ENCODE measurements at regions not wholly inside any gene's neighbourhood (a gene's known extent, or its start where the extent isn't known, plus 50 kb on each side); places are given as distances from the start of the nearest gene placed in this dataset.
A peak's percentile ranks its signal among the peaks of the same experiment; 100 is the strongest.

DNA sequence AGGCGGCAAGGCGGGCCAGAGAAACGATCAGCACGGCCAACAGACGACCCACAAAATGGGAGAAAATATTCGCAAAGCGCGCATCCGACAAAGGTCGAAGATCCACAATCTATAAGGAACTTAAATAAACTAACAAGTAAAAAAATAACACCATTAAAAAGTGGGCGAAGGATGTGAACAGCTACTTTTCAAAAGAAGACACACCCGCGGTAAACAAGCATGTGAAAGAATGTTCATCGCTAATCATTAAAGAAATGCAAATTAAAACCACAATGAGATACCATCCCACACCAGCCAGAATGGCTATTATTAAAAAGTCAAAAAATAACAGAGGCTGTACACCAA lies 117.8 kb upstream of the SIRPA start:
- peaks cover 0 to 5% (median 0%) of the 10 kb centered on the region in 5 experiments for H3K27me3 ChIP-seq (replicated peaks in 2 of 5; ENCODE audit: control insufficient read depth in 4 of 5, insufficient read depth in 5 of 5, low read length in 4 of 5)
- no peaks in the 10 kb centered on the region for H3K9me3 ChIP-seq (ENCODE audit: control extremely low read depth in 1 of 5, control insufficient read depth in 4 of 5, insufficient read depth in 2 of 5, low read depth in 1 of 5, low read length in 4 of 5)
- H3K4me1 ChIP-seq (ENCODE audit: control extremely low read depth in 1 of 4, control insufficient read depth in 4 of 4, insufficient read depth in 4 of 4, low read length in 3 of 4), result peaks cover 0 to 9% (median 9%) of the 10 kb centered on the region in 4 experiments
- WGBS (ENCODE audit: insufficient coverage), result 36% methylated on average over 7 of the region's 14 CpGs
- CTCF ChIA-PET, result interaction anchor here (0.6 to 4.7 kb wide), 27 partner anchors 8 to 671 kb away, joined by 3 to 41 read pairs (median 4); no protein-coding TSS in a partner anchor
- no peak for DNase-seq
- H3K36me3 ChIP-seq (ENCODE audit: control insufficient read depth in 4 of 4, insufficient read depth in 4 of 4, low read length in 3 of 4), result no peaks in the 10 kb centered on the region
- peak overlapping the region in 6 of 7 experiments; percentile 66 to 78 (median 74) for H3K4me3 ChIP-seq (ENCODE audit: control insufficient read depth in 1 of 7, extremely low read depth in 1 of 7, insufficient read depth in 4 of 7, low read depth in 2 of 7, low read length in 6 of 7)
- POLR2A ChIA-PET, result no interaction called here
- H3K27ac ChIP-seq (ENCODE audit: insufficient read depth in 1 of 2, low read depth in 1 of 2, low read length in 2 of 2, poor library complexity in 1 of 2, severe bottlenecking in 2 of 2), result no peak overlapping the region

DNA sequence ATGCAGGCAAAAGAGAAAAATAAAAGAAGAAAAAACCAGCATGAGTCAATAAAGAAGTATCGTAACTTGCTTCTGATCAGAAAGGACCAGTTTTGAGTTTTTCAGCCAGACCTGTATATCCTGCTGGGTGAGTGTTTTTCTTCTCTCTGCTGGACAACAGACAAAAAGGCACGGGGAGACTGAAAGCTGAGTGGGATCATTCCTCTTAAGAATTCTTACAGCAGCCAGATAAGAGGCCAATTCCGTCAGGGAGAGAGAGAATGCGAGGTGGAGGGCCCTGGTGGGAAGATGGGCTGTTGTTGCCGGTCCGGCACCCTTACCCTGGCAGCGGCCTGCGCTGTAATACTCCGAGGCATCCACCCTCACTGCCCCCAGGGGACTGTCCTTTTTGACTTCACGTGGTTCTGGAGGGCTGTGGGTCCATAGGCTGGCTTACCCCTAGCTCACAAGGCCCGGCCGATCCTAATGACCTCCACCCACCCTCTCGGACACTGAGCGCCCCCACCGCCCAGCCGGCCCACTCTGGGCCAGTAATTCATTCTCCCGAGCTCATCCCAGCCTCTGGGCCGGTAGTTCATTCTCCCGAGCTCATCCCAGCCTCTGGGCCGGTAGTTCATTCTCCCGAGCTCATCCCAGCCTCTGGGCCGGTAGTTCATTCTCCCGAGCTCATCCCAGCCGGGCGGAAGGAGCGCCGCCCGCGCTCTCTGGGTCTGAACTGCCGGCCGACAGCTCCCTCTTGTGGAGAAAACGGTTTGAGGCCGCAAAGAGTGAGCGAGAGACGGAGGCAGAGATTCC lies 118.3 kb upstream of the SIRPA start:
- peaks cover 0 to 5% (median 0%) of the 10 kb centered on the region in 5 experiments for H3K27me3 ChIP-seq (replicated peaks in 2 of 5; ENCODE audit: control insufficient read depth in 4 of 5, insufficient read depth in 5 of 5, low read length in 4 of 5)
- peak overlapping the region; percentile 66 to 78 (median 74) for H3K4me3 ChIP-seq (ENCODE audit: control insufficient read depth in 1 of 7, extremely low read depth in 1 of 7, insufficient read depth in 4 of 7, low read depth in 2 of 7, low read length in 6 of 7)
- H3K36me3 ChIP-seq (ENCODE audit: control insufficient read depth in 4 of 4, insufficient read depth in 4 of 4, low read length in 3 of 4), result no peaks in the 10 kb centered on the region
- 2% methylated on average over 27 of the region's 35 CpGs for WGBS (ENCODE audit: insufficient coverage)
- H3K9me3 ChIP-seq (ENCODE audit: control extremely low read depth in 1 of 5, control insufficient read depth in 4 of 5, insufficient read depth in 2 of 5, low read depth in 1 of 5, low read length in 4 of 5), result no peaks in the 10 kb centered on the region
- peaks cover 0 to 9% (median 9%) of the 10 kb centered on the region in 4 experiments for H3K4me1 ChIP-seq (ENCODE audit: control extremely low read depth in 1 of 4, control insufficient read depth in 4 of 4, insufficient read depth in 4 of 4, low read length in 3 of 4)
- peak overlapping the region; percentile 33 to 69 for H3K27ac ChIP-seq (ENCODE audit: insufficient read depth in 1 of 2, low read depth in 1 of 2, low read length in 2 of 2, poor library complexity in 1 of 2, severe bottlenecking in 2 of 2)
- peak; percentile 70 to 82 (median 77) for DNase-seq
- ChIA-PET POLR2A (no interaction called here), CTCF (interaction anchor here (0.6 to 4.7 kb wide), 28 partner anchors 8 to 671 kb away, joined by 3 to 41 read pairs (median 4); no protein-coding TSS in a partner anchor)

DNA sequence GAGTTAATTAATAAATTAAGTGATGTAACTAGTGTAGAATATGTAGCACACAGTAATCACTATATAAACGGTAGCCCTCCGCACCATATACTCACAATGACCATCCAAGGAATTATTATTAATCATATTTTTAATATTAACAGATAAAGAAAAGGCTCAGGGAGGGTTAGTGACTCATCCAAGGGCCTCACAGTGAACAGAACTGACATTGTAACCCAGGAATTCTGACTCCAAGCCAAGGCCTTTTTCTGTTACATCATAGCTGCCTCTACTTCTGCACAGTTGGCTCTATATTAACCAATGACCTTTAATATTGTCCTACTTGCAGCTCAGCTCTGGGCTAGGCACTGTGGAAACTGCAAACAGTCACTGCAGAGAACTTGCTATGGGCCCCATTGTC lies 117.5 kb upstream of the SIRPG start:
- Histone ChIP-seq H3K4me1 (ENCODE audit: control extremely low read depth in 1 of 4, control insufficient read depth in 4 of 4, insufficient read depth in 4 of 4, low read length in 3 of 4) (peaks cover 0 to 9% (median 9%) of the 10 kb centered on the region in 4 experiments), H3K4me3 (ENCODE audit: control insufficient read depth in 1 of 7, extremely low read depth in 1 of 7, insufficient read depth in 4 of 7, low read depth in 2 of 7, low read length in 6 of 7) (no peak overlapping the region), H3K27ac (ENCODE audit: insufficient read depth in 1 of 2, low read depth in 1 of 2, low read length in 2 of 2, poor library complexity in 1 of 2, severe bottlenecking in 2 of 2) (no peak overlapping the region), H3K36me3 (ENCODE audit: control insufficient read depth in 4 of 4, insufficient read depth in 4 of 4, low read length in 3 of 4) (no peaks in the 10 kb centered on the region), H3K9me3 (ENCODE audit: control extremely low read depth in 1 of 5, control insufficient read depth in 4 of 5, insufficient read depth in 2 of 5, low read depth in 1 of 5, low read length in 4 of 5) (no peaks in the 10 kb centered on the region), H3K27me3 (replicated peaks in 2 of 5; ENCODE audit: control insufficient read depth in 4 of 5, insufficient read depth in 5 of 5, low read length in 4 of 5) (peaks cover 0 to 3% (median 0%) of the 10 kb centered on the region in 5 experiments)
- DNase-seq, result no peak
- no CpG with 5 or more reads among the region's 2 CpGs for WGBS (ENCODE audit: insufficient coverage)
- CTCF ChIA-PET, result interaction anchor here (3.4 to 4.7 kb wide), 2 partner anchors 10 to 266 kb away, joined by 25 to 41 read pairs; no protein-coding TSS in a partner anchor
- POLR2A ChIA-PET, result no interaction called here

DNA sequence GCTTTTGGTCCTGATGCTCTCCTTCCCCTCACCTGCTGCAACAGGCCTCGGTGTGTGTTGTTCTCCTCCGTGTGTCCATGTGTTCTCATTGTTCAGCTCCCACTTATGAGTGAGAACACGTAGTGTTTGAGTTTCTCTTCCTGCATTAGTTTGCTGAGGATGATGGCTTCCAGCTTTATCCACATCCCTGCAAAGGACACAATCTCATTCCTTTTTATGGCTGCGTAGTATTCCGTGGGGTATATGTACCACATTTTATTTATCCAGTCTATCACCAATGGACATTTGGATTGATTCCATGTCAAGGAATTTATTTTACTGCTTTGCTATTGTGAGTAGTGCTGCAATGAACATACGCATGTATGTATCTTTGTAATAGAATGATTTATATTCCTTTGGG lies 116.9 kb upstream of the SIRPG start:
- ChIA-PET CTCF (interaction anchor here (4.7 kb wide), 1 partner anchor 9 kb away, joined by 41 read pairs; no protein-coding TSS in a partner anchor), POLR2A (no interaction called here)
- Histone ChIP-seq H3K27me3 (replicated peaks in 2 of 5; ENCODE audit: control insufficient read depth in 4 of 5, insufficient read depth in 5 of 5, low read length in 4 of 5) (peaks cover 0 to 2% (median 0%) of the 10 kb centered on the region in 5 experiments), H3K36me3 (ENCODE audit: control insufficient read depth in 4 of 4, insufficient read depth in 4 of 4, low read length in 3 of 4) (no peaks in the 10 kb centered on the region), H3K9me3 (ENCODE audit: control extremely low read depth in 1 of 5, control insufficient read depth in 4 of 5, insufficient read depth in 2 of 5, low read depth in 1 of 5, low read length in 4 of 5) (no peaks in the 10 kb centered on the region), H3K27ac (ENCODE audit: insufficient read depth in 1 of 2, low read depth in 1 of 2, low read length in 2 of 2, poor library complexity in 1 of 2, severe bottlenecking in 2 of 2) (no peak overlapping the region), H3K4me1 (ENCODE audit: control extremely low read depth in 1 of 4, control insufficient read depth in 4 of 4, insufficient read depth in 4 of 4, low read length in 3 of 4) (peaks cover 0 to 9% (median 9%) of the 10 kb centered on the region in 4 experiments), H3K4me3 (ENCODE audit: control insufficient read depth in 1 of 7, extremely low read depth in 1 of 7, insufficient read depth in 4 of 7, low read depth in 2 of 7, low read length in 6 of 7) (no peak overlapping the region)
- DNase-seq, result no peak
- WGBS (ENCODE audit: insufficient coverage), result no CpG with 5 or more reads among the region's 6 CpGs

DNA sequence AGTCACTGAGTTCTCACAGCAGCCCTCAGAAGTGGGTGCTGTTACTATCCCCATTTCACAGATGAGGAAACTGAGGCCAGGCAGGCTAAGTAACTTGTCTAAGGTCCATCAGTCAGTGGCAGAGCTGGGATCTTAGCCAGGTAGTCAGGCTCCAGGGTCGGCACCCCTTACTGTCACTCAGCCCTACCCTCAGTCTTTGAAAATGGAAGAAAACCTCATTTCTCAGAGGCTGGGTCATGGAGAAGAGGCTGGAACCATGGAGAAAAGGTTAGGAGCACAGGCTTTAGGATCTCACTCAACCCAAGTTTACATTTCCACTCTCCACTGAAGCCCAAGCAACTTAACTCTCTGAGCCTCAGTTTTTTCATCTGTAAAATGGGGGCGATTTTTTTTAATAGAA lies 116.2 kb upstream of the SIRPG start:
- ChIA-PET POLR2A (interaction anchor here (0.5 kb wide), 1 partner anchor 22 kb away, joined by 3 read pairs; no protein-coding TSS in a partner anchor), CTCF (interaction anchor here (4.7 kb wide), 1 partner anchor 8 kb away, joined by 41 read pairs; no protein-coding TSS in a partner anchor)
- Histone ChIP-seq H3K27ac (ENCODE audit: insufficient read depth in 1 of 2, low read depth in 1 of 2, low read length in 2 of 2, poor library complexity in 1 of 2, severe bottlenecking in 2 of 2) (no peak overlapping the region), H3K4me1 (ENCODE audit: control extremely low read depth in 1 of 4, control insufficient read depth in 4 of 4, insufficient read depth in 4 of 4, low read length in 3 of 4) (peaks cover 0 to 9% (median 9%) of the 10 kb centered on the region in 4 experiments), H3K36me3 (ENCODE audit: control insufficient read depth in 4 of 4, insufficient read depth in 4 of 4, low read length in 3 of 4) (no peaks in the 10 kb centered on the region), H3K27me3 (replicated peaks in 2 of 5; ENCODE audit: control insufficient read depth in 4 of 5, insufficient read depth in 5 of 5, low read length in 4 of 5) (peaks cover 0 to 3% (median 1%) of the 10 kb centered on the region in 5 experiments), H3K9me3 (ENCODE audit: control extremely low read depth in 1 of 5, control insufficient read depth in 4 of 5, insufficient read depth in 2 of 5, low read depth in 1 of 5, low read length in 4 of 5) (no peaks in the 10 kb centered on the region), H3K4me3 (ENCODE audit: control insufficient read depth in 1 of 7, extremely low read depth in 1 of 7, insufficient read depth in 4 of 7, low read depth in 2 of 7, low read length in 6 of 7) (no peak overlapping the region)
- DNase-seq, result no peak
- no CpG with 5 or more reads among the region's 2 CpGs for WGBS (ENCODE audit: insufficient coverage)

DNA sequence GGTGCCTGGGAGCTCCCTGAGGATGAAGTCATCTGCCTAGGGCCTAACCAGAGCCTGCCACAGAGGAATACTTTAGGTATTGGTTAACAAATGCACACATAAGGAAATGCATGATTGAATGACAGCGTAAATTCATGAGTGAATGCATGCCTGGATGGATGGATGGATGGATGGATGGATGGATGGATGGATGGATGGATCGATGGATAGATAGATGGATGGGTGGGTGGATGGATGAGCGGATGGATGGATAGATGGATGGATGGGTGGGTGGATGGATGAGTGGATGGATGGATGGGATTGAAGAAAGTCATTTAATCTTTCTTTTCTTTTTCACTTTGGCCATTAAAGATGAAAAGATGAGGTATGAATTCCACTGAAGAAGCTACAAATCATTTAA lies 111.9 kb upstream of the SIRPG start:
- no peak overlapping the region for H3K27ac ChIP-seq (ENCODE audit: insufficient read depth in 1 of 2, low read depth in 1 of 2, low read length in 2 of 2, poor library complexity in 1 of 2, severe bottlenecking in 2 of 2)
- no peak for DNase-seq
- H3K4me1 ChIP-seq (ENCODE audit: control extremely low read depth in 1 of 4, control insufficient read depth in 4 of 4, insufficient read depth in 4 of 4, low read length in 3 of 4), result peaks cover 0 to 3% (median 0%) of the 10 kb centered on the region in 4 experiments
- no peak overlapping the region for H3K4me3 ChIP-seq (ENCODE audit: control insufficient read depth in 1 of 7, extremely low read depth in 1 of 7, insufficient read depth in 4 of 7, low read depth in 2 of 7, low read length in 6 of 7)
- no peaks in the 10 kb centered on the region for H3K9me3 ChIP-seq (ENCODE audit: control extremely low read depth in 1 of 5, control insufficient read depth in 4 of 5, insufficient read depth in 2 of 5, low read depth in 1 of 5, low read length in 4 of 5)
- ChIA-PET POLR2A (no interaction called here), CTCF (interaction anchor here (1.0 to 1.5 kb wide), 5 partner anchors 8 to 261 kb away, joined by 3 to 9 read pairs (median 4); no protein-coding TSS in a partner anchor)
- peaks cover 0 to 7% (median 0%) of the 10 kb centered on the region in 5 experiments for H3K27me3 ChIP-seq (replicated peaks in 2 of 5; ENCODE audit: control insufficient read depth in 4 of 5, insufficient read depth in 5 of 5, low read length in 4 of 5)
- WGBS (ENCODE audit: insufficient coverage), result 97% methylated on average over 3 of the region's 3 CpGs
- H3K36me3 ChIP-seq (ENCODE audit: control insufficient read depth in 4 of 4, insufficient read depth in 4 of 4, low read length in 3 of 4), result no peaks in the 10 kb centered on the region

DNA sequence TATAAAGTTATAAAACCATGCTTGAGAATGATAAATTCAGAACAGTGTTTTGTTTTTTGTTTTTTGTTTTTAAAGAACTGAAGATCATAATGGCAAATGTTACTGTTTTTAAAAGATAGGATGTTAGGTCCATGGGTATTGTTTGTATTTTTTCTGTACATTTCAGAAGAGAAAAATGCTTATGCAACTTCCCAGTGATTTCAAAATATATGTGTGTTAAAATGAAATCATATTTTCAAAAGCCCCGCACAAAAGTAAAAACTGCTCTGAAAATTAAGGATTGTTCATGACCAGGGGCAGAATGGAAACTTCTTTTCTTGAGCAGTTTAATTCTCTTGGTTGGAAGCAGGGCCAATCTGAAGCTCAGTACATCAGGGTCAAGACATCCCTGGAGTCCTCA lies 109.2 kb upstream of the SIRPG start:
- Histone ChIP-seq H3K27ac (ENCODE audit: insufficient read depth in 1 of 2, low read depth in 1 of 2, low read length in 2 of 2, poor library complexity in 1 of 2, severe bottlenecking in 2 of 2) (no peak overlapping the region), H3K36me3 (ENCODE audit: control insufficient read depth in 4 of 4, insufficient read depth in 4 of 4, low read length in 3 of 4) (no peaks in the 10 kb centered on the region), H3K4me1 (ENCODE audit: control extremely low read depth in 1 of 4, control insufficient read depth in 4 of 4, insufficient read depth in 4 of 4, low read length in 3 of 4) (peaks cover 0 to 3% (median 0%) of the 10 kb centered on the region in 4 experiments), H3K4me3 (ENCODE audit: control insufficient read depth in 1 of 7, extremely low read depth in 1 of 7, insufficient read depth in 4 of 7, low read depth in 2 of 7, low read length in 6 of 7) (no peak overlapping the region), H3K9me3 (ENCODE audit: control extremely low read depth in 1 of 5, control insufficient read depth in 4 of 5, insufficient read depth in 2 of 5, low read depth in 1 of 5, low read length in 4 of 5) (no peaks in the 10 kb centered on the region), H3K27me3 (replicated peaks in 2 of 5; ENCODE audit: control insufficient read depth in 4 of 5, insufficient read depth in 5 of 5, low read length in 4 of 5) (peaks cover 0 to 7% (median 0%) of the 10 kb centered on the region in 5 experiments)
- 100% methylated on average over 1 of the region's 1 CpG for WGBS (ENCODE audit: insufficient coverage)
- ChIA-PET CTCF (interaction anchor here (1.7 to 4.3 kb wide), 3 partner anchors 9 to 33 kb away, joined by 5 to 41 read pairs (median 21); no protein-coding TSS in a partner anchor), POLR2A (no interaction called here)
- DNase-seq, result no peak
